Activated CD4-positive, CD25-positive, alpha-beta regulatory T cell (primary cell): ENCODE measurements at regions not wholly inside any gene's neighbourhood (a gene's known extent, or its start where the extent isn't known, plus 50 kb on each side); places are given as distances from the start of the nearest gene placed in this dataset.

Experiments used
- DNase-seq, 4 experiments: peaks; one replicate each; lab custom pipeline; 2025; lab: John Stamatoyannopoulos, UW

DNA sequence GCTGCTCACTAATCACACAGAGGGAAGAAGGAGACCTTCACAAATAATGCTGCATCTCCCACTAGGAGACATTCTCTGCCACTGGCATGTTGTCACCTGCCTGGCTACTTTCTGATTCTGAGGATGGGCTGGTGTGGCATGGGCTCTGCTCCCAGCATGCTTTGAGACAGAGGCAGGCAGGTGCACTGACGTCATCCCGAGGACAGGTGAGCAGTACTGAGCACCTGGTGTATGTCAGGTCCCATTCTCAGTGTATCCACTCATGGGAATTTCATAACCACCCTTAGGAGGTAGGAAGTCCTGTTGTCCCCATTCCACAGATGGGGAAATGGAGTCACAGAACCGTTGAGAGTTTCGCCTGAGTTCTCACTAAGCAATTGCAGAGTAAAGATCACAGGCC, 597.9 kb downstream of the VRK1 start:
- DNase-seq, result no peak

- DNase-seq, result no peak
Measured at GRCh38 chr14:97401714-97402113, 604.5 kb downstream of the VRK1 start.

GRCh38 chr14:97402279-97402678, 605.1 kb downstream of the VRK1 start:
- no peak for DNase-seq

DNA sequence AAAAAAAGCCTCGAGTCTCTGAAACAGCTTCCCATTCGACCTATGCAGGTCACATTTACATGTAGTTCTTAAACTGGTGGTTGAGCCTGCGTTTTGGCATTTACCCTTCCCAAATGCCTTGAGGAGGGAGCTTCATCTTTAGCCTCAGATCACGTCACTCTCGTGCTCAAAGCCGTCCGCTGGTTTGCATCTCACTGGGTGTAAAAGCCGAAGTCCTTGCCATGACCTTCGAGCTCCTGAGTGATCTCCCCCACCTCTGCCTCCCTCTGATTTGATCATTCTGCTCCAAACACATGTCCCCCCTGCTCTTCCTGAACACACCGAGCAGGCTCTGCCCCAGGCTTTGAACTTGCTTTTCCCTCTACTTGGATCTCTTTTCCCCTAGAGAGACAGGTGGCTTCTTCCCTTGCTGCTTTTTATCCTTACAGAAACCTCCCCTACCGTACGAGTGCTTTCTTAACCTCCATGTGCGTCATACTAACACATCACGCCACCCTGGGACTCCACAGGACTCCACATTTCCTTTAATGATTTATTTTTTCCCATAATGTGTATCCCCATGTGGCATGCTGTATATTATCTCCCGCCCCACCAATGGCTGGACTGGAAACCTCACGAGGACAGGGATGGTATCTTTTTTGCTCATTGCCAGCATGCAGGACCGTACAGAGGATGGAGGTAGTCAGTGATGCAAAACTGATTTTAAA, 610.7 kb downstream of the VRK1 start:
- no peak for DNase-seq

DNA sequence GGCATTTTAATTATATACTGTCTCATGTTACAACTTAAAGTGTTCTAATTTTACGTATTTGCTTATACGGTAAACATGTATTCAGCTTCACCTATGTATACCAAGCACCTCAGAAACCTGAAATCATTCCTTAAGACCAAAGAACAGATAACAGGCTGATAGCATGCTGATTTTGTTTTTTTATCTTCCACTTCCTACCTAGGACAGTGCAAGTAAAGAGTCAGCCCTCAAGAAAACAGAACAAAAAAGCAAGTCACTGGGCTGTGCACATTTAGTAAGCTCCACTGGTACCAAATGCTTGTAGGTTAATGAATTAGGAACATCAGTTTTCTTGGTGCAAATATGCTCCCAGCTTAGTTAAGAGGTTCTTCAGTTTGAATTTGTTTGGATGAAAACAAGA, 611.3 kb downstream of the VRK1 start:
- DNase-seq, result no peak

DNA sequence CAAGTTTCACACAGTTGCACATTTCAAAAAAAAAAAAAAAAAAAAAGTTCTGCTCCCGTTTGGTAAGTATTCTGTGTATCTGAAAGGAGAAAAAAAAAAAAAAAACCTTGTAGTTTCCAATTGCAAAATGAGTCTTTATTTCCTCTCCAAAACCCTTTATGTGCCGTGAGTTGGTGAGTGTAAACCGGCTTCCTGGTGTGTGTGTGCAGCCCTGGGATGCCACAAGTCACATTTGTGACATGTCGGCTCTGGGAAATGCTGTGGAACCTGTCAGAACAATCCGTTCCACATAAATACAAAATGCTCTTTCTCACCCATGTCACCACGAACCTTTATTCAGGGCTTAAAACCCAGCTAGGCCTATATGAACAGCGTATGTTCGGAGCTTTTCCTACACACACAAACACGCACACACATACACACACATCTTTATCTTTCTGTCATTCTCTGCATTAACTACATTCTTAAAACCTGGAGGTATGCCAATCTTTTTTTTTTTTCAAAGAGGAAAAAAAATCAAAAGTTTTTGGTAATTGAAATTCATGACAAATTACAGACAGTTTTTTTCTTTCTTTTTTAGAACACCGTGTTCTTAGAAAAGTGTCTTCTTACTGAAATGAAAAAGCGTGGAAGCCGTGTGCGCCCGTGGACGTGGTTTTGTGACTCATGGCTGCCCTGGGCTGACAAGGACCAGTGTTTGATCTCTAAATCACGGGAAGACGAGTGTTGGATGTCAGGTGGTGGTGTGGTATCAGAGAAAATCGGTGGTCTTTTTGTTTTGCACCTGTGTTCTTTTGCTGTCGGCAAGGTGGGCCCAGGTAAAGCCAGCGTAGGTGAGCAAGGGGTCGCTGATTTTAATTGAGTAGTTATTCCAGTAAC, 612.0 kb downstream of the VRK1 start:
- no peak for DNase-seq

- no peak for DNase-seq
Measured at GRCh38 chr14:97410667-97411620, 613.8 kb downstream of the VRK1 start.

GRCh38 chr14:97411938-97412612, 614.9 kb downstream of the VRK1 start:
- DNase-seq, result no peak

GRCh38 chr14:97413022-97413539, 615.9 kb downstream of the VRK1 start:
- no peak for DNase-seq

- no peak for DNase-seq
Measured at GRCh38 chr14:97413966-97414717, 617.0 kb downstream of the VRK1 start.

- no peak for DNase-seq
Measured at GRCh38 chr14:97414718-97415098, 617.5 kb downstream of the VRK1 start.

- DNase-seq, result no peak
Measured at GRCh38 chr14:97415907-97416306, 618.7 kb downstream of the VRK1 start.

DNA sequence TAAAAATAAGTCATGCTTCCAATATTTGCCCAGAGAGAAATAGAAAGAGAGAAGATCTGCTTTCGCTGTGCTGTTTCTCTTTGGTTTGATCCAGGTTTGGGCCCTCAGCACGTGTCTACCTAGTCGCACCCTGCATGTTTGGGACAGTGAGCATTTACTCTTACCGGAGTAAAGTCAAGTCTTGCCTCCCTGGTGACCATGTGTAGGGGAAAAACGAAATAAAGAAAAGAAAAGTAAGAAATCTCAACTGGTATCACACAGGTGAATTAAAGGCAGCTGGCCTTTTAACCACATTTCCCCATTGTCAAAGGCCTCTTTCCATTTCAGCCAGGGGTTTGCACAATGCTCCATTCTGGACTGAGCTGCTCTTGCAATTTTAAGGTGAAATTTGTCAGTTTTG, 619.4 kb downstream of the VRK1 start:
- DNase-seq, result no peak

GRCh38 chr14:97417331-97417730, 620.1 kb downstream of the VRK1 start:
- no peak for DNase-seq

GRCh38 chr14:97420211-97420610, 623.0 kb downstream of the VRK1 start:
- no peak for DNase-seq

- no peak for DNase-seq
Measured at GRCh38 chr14:97426776-97427175, 629.6 kb downstream of the VRK1 start.

DNA sequence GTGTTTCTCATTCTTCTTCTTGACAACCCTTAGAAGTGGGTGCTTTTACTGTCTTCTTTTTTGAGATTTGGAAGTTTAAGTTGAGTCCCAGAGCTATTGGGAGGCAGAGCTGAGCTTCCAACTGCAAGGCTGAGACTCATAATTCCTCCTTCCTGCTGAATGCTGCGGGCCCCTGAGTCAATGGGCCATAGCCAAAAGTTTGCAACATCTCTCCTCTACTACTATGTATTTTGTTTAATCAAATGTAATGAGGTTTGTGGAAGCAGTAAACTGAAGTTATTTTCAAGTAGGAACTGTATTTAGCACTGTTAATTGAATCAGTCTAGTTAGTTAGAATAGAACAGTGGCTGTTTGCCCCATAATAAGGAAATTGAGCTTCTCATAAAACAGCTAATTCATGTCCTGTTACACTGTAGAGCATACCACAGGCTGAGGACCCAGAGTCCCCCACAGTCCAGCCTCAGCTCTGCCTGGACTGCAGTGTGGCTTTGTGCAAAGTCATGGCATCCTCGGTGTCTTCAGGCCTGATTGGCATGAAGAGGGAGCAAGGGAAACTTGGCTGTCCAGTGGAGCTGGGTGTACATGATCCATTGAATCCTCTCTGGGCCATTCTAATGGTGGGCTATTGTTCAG, 631.7 kb downstream of the VRK1 start:
- no peak for DNase-seq

GRCh38 chr14:97432586-97432985, 635.4 kb downstream of the VRK1 start:
- DNase-seq, result no peak

- DNase-seq, result no peak
Measured at GRCh38 chr14:97441740-97442362, 644.7 kb downstream of the VRK1 start.

GRCh38 chr14:97442363-97442762, 645.2 kb downstream of the VRK1 start:
- DNase-seq, result no peak
